T1000 (cell line): ENCODE measurements at regions not wholly inside any gene's neighbourhood (a gene's known extent, or its start where the extent isn't known, plus 50 kb on each side); places are given as distances from the start of the nearest gene placed in this dataset.
"Not testable (repeated sequence)": the region's sequence is repeated elsewhere in the genome, so short reads cannot be mapped to it uniquely, and the experiment has no call there.

Experiments used
- DNase-seq: peaks from one replicate; lab custom pipeline; 2025; ENCODE audit warnings: mixed read lengths; lab: John Stamatoyannopoulos, UW

DNA sequence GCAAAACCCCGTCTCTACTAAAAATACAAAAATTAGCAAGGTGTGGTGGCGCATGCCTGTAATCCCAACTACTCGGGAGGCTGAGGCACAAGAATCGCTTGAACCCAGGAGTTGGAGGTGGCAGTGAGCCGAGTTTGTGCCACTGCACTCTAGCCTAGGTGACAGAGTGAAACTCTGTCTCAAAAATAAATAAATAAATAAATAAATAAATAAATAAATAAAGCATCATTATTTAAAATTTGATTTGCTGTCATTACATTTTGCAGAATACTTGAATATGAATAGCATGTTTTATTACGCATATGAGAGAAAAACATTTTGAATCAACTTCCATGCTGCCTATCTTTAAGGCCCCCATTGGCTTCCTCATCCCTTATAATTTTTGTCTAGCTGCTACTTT, 53.4 kb upstream of the MED14 start:
- not testable (repeated sequence) for DNase-seq

DNA sequence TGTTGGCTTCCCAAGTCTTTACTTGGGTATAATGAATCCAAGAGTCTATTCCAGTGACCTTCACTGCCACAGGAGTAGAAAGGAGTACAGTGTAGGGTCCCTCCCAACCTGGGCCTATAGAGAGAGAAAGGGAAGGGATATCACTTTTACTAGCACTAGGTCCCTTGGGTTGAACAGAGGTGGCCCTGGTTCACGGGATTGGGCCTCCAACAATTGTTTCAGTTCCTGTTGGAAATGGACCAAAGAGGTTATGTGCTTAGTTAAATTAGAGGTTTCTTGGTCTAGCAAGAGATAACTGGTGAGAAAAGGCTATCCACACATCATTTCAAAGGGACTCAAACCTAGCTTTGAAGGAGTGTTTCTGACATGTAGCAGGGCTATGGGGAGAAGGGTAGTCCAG, 57.1 kb upstream of the MED14 start:
- DNase-seq = no peak

DNA sequence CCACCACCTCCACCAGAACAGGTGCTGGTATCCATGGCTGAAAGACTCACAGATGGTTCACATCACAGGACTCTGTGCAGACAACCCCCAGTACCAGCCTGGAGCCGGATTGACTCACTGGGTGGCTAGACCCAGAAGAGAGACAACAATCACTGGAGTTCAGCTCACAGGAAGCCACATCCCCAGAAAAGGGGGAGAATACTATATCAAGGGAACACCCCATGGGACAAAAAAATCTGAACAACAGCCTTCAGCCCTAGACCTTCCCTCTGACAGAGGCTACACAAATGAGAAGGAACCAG, 59.4 kb upstream of the MED14 start:
- not testable (repeated sequence) for DNase-seq

DNA sequence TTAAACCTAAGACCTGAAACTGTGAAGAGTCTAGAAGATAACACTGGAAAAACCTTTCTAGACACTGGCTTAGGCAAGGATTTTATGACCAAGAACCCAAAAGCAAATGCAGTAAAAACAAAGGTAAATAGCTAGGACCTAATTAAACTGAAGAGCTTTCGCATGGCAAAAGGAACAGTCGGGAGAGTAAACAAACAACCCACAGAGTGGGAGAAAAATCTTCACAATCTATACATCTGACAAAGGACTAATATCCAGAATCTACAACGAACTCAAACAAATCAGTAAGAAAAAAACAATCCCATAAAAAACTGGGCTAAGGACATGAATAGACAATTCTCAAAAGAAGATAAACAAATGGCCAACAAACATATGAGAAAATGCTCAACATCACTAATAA, 64.4 kb upstream of the MED14 start:
- DNase-seq = not testable (repeated sequence)

DNA sequence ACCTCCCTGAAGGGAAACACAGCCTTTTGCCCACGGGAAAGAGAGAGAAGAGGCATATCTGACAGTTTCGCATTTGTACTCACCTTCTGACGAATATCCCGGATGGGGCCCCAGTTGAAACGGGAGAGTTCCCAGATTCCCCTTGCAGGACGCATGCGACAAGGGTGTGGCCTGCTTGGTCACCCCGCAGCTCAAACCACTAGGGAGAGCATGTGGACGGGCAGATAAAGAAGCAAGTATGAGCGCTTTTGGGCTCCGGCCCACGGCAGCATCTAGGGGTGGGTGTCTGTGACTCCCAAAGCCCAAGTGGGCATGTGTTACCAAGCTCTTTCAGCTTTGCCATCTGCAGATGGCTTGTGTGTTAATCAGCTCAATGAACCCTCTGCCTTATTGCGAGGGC, 70.1 kb upstream of the MED14 start:
- DNase-seq = no peak

DNA sequence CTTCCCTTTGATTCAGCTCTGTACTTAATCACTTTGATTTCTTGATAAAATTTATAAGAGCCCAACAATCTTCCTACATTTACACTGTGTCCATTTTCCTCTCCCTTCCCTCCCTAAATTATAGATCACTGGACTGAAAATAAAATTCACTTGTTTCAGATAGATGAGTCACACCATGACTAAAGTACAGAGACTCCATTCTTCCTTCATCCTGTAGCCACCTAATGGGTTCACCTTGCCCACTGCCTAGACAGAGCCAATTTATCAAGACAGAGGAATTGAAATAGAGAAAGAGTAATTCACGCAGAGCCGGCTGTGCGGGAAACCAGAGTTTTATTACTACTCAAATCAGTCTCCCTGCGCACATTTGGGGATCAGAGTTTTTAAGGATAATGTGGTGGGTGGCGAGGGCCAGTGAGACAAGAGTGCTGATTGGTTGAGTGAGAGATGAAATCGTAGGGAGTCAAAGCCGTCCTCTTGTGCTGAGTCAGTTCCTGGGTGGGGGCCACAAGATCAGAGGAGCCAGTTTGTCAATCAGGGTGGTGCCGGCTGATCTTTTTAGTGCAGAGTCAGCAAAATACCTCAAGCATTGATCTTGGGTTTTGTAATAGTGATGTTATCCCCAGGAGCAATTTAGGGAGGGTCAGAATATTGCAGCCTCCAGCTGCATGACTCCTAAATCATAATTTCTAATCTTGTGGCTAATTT, 71.3 kb upstream of the MED14 start:
- no peak for DNase-seq

DNA sequence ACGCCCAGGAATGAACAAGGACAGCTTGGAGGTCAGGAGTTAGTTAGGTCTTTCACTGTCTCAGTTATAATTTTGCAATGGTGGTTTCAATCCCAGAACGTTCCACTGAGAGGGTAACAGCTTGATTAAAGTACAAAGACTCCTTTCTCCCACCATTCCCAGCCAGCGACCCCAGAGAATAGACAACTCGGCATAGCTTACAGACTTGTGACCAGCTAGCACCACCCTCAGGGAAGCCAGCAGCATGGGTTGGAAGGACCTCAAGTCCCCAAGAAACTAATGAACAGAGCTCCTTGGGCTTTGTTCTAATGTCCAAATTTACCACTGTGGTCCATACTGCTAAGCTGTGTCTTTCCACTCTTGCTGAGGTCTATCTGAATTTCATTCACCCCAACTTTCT, 72.0 kb upstream of the MED14 start:
- DNase-seq = no peak

DNA sequence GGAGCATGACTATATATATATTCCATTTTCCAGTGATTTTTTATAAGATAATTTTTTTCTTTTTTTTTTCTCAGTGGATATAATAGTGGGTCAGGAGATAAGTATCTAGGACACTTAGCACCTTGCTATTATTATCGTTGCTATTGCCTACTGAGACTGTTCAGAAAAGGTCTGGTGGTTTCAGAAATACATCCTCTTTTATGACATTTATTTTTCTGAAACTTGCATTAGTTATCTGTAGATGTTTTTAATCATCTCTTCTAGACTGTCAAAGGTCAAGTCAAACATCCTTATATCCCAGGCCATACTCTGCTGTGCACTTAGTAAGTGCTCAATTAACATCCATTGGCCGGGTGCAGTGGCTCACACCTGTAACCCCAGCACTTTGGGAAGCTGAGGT, 72.9 kb upstream of the MED14 start:
- DNase-seq = no peak

DNA sequence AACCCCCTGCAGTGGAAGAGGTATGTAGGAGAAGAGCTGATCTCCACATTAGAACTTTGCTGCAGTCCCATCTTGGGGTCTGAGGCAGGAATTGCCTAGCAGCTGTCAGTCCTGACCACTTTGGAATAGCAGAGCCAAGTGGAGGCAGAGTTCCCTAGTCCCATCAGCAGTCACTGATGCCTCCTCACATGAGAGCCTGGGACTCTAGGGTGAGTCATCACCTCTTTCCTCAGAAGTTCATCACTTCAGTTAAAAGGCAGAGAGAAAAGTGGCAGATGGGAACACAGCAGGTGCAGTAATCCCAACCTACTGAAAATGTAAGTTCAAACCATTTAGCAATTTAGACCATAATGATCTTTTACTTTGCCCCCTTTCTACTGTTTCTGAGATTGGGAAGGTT, 73.9 kb upstream of the MED14 start:
- no peak for DNase-seq

DNA sequence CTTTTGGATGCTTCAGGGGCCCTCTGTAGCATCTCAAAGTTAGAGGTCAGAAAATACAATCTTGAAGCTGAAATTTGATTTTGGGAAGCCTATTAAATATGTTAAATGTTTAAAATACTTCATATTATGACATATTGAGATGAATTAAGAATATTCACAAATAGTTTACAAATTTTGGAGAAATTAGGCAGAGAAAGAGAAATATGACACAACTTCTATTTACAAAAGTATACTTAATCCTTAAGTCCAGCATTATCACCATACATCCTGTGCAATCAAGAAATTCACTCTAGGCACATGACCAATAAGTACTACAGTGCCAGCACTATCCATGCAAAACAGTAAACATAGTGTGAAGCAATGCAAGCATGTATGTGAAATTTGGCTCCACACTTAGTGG, 79.7 kb upstream of the MED14 start:
- not testable (repeated sequence) for DNase-seq

DNA sequence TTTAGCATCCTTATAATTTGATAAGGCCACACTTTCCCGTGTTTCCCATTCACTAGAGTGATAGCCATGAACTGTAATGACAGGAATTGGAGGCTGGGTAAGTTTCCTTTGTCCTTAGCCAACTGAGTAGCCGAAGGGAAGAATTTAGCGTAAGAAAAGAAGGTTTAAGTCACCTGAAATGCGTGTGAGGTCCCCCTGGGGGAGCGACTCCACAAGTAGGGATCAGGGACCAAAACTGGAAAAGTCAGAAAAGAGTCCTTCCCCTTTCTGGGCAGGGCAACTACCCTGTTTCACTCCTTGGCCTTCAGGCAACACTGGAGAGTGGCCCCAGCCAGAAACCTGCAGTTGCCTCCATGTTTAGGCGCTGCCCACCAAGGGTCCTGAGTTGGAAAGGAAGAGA, 81.6 kb upstream of the MED14 start:
- DNase-seq = no peak

DNA sequence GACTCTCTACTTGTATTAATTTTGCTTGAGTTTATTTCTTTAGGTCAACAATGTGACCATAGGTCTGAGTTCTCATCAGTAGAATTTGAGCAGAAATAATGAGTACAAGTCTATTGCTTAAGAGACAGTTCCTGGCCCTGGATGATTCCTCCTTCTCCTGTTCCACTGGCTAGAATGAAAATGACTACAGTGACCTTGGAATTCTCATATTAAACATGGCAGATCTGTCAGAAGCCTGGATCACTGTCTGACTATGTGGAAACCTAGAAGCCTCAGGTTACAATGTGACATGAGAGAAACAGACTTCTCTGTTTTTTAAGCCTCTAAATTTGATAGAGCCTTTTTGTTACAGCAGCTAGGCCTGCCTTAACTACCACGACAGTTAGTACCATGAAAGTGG, 82.9 kb upstream of the MED14 start:
- no peak for DNase-seq

DNA sequence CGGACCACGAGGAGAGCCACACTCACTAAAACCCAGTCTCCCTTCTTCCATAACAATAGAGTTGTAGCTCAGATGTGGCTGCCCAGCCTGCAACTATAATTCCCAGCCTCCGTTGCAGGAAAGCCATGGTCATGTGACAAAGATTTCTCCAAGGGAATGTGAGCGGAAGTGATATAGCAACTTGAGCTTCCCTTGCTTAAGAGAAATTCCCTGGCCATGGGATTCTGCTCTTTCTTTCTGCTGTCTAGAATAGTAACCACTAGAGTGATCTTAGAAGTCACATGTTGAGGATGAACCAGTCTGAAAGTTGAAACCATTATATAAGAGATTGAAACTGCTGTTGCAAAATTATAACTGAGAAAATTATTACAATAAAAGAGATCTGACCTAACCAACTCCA, 86.4 kb upstream of the MED14 start:
- DNase-seq = no peak

DNA sequence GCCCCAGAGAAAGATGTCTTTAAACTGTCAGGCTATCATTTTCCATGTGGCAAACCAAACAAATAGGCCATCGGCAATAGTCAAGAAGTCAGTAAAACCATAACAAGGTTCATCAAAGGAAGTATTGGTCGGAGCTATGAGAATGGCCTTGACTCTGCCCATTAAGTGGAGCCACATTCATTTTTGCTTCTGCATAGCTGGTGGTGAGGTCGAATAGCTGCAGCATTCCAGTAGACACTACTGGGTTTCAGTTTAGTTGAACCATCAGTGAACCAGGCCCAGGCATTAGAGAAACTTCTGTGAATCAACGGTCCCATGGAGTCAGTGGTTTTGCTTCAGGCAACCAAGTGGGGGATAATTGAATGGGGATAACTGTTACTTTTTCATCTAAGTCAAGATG, 92.0 kb upstream of the MED14 start:
- DNase-seq = no peak

DNA sequence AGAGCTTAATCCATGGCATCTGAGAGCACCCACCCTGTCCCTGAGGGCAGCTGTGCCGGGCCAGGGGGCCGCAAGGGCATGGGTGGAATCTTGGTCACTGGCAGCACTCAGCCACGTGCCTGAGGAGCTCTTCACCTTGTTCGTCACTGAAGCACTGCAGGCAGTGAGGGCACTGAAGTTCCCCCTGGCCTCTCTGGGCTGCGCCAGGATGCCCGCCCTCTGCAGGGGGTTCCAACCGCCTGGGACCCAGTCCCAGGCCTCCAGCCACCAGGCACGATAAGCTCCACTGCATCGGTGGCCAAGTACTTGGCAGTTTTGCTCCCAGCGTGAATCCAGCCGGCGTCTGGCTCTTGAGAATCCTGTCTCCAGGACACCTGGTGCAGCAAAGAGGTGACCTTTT, 96.4 kb upstream of the MED14 start:
- DNase-seq = no peak

DNA sequence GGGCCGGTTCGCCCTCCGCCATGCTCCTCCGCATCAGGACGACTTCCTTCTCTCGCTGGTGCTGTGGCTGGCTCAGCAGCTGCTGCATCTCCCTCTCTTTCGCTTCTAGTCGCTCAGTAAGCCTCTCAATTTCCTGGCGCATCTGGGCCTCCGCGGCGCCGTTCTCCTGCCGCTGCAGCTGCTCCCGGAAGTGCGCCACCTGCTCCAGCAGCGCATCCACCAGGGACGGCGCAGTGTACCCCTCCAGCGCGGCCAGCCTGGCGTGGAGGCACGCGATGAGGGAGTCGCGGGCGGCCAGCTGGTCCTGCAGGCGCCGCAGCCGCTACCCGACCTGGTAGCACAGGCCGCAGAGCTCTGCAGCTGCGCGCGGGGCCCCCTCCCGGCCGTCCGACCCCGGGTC, 97.4 kb upstream of the MED14 start:
- DNase-seq = no peak

DNA sequence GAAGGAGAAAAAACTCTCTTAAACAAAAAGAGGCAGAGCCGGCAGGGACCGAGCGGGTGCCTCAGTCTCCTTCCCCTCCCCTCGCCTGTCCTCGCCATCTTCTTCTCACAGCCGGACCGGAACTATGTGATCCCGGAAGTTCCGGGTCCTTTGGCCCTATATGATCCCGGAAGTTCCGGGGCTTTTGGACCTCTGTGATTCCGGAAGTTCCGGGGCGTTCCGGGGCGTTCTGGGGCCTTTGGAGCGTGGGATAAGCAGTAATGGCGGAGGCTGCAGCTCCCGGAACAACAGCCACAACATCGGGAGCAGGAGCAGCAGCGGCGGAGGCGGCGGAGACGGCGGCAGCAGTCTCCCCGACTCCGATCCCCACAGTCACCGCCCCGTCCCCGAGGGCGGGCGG, 98.9 kb upstream of the MED14 start:
- no peak for DNase-seq

DNA sequence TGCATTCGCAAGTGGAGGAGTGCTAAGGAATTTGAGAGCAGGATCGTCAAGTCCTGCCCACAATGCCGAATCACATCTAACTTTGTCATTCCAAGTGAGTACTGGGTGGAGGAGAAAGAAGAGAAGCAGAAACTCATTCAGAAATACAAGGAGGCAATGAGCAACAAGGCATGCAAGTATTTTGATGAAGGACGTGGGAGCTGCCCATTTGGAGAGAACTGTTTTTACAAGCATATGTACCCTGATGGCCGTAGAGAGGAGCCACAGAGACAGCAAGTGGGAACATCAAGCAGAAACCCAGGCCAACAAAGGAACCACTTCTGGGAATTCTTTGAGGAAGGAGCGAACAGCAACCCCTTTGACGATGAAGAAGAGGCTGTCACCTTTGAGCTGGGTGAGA, 100.2 kb upstream of the MED14 start:
- no peak for DNase-seq

DNA sequence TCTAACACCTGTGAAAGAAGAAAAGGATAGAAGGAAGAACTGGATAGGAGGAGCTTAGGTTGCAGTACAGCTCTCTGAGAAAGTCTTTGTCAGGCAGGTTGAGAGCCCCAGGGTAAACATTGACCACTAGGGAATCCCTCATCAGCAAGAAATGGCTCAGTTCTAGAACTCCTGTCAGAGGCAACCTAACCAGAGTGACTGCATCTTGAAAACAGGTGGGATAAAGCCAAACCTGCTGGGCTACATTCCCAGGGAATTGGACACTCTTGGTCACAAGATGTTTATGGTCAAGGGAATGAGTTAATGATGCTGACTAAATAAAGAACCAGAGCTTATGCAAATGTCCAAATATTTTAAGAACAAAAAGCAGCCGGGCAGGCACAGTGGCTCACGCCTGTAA, 108.3 kb upstream of the MED14 start:
- no peak for DNase-seq

DNA sequence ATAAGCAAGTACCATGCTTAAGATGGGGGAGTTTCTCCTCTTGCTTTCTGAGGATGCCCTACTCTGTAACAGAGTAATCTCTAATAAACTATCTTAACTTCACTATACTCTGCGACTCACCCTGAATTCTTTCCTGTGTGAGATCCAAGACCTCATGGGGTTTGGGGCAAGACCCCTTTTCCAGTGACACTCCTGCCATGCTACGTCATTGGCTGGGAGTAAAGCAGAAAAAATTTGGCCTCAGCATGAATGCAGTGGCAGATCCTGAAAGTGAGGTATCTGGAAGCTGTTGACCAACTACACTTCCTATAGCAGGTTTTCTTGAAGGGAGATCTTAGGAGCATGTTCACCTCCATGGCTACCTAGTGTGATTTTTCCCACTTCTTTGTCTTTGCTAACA, 109.1 kb upstream of the MED14 start:
- no peak for DNase-seq

DNA sequence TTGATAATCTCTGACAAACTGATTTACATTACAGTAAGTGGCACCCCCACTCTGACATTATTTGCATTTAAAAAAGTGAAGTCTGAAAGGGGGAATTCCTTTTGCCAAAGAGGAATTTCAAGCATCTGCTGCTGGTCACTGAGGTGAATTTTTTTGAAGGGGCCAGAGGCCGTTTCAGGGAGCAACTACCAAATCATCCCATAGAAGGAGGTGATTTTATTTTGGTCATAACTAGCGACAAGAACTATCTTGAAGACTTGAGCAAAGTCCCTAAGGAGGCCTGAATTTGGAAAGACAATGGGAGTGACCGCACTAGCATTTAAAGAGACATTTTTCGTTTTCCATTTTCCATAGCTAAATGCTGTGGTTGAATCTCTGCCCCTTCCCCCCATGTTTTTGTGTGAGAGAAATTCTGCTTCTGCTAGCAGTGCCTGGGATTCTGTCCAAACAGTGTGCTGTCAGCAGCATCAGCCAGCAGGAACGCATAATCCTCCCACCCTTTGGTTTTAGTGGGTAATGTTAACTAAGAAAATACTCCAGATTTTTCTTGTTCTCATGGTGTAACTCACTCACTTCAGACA, 110.1 kb upstream of the MED14 start:
- DNase-seq = peak; percentile 28

DNA sequence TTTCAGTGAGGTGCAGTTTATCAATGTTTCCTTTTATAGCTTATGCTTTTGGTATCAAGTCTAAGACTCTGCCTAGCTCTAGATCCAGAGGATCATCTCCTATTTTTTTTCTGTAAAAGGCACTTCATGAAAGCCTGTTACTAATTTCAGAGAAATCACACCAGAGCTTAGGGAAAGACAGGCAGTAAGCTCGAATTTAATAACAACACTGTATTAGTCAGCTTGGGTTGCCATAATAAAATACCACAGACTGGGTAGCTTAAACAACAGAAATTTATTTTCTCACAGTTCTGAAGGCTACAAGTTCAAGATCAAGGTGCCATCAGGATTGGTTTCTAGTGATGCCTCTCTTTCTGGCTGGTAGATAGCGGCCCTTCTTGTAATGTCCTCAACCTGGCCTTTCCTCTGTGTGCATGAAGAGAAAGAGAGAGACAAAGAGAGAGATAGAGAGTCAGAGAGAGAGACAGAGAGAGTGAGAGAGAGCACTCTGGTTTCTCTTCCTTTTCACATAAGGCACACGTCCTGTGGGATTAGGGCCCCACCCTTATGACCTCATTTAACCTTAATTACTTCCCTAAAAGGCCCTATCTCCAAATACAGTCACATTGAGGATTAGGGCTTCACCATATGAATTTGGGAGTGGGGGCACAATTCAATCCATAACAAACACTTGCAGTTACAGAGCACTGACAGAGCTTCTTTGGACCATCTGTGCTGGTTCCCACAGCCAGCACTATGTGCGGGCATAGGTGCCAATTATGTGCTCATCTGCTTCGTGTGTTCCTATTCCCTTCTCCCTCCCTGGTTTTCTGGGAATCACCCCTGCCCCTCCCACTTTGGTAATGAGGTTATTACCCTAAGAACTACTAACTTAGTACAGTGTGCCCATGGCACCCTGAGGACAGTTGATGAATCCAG, 114.8 kb upstream of the MED14 start:
- no peak for DNase-seq

DNA sequence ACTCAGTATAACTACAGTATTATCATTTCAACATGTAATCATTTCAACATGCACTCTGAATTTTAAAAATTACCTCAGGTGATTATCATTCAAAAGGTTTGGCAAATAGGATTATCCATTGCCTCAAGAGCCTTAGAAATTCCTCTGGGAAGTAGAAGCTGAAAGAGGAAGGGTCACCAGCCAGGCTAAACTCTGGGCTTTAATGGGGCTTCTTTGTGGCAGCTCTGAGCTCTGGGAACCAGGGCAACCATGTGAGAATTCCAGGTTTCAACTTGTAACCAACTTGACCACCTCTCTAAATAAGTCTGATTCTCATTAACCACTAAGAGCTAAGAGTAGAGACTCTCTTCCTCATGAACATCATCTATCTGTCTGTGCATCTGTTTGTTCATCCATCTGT, 117.2 kb upstream of the MED14 start:
- no peak for DNase-seq
